ENCODE measurements at regions not wholly inside any gene's neighbourhood (a gene's known extent, or its start where the extent isn't known, plus 50 kb on each side); places are given as distances from the start of the nearest gene placed in this dataset.

DNA sequence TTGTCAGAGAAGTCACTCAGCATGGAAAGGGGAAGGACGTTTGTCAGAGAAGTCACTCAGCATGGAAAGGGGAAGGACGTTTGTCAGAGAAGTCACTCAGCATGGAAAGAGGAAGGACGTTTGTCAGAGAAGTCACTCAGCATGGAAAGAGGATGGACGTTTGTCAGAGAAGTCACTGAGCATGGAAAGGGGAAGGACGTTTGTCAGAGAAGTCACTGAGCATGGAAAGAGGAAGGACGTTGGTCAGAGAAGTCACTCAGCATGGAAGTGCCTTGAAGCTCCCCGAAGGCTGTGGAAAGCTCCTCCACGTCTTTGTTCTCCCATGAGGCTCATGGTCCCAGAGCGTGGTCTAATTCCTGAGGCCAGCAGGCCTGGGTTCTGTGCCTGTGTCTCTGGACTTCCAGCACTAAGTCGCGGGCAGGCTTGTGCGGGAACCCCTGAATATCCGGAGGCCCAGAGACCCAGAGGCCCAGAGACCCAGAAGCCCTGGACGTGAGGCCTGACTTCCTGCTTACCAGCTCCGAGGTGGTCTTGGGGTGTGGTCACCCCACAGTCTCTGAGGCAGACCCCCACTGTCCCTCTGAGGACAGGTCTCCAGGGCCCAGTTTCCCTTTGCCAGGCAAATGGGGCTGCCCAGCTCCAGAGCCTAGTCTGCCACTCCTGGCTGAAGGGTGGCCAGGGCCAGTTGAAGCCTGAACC lies 70.4 kb upstream of the TWIST2 start:
- H3K4me1 ChIP-seq (ENCODE audit: control insufficient read depth, insufficient read depth, low read length), result no peaks in the 10 kb centered on the region
- H3K36me3 ChIP-seq (ENCODE audit: control insufficient read depth, insufficient read depth, low read length), result no peaks in the 10 kb centered on the region
- H3K4me3 ChIP-seq (ENCODE audit: low read depth, low read length), result no peak overlapping the region
- H3K9ac ChIP-seq (ENCODE audit: low read depth, low read length), result no peak overlapping the region
- no peaks in the 10 kb centered on the region for H3K9me3 ChIP-seq (ENCODE audit: control insufficient read depth, insufficient read depth, low read length)
- H3K27me3 ChIP-seq (ENCODE audit: control insufficient read depth, insufficient read depth, low read length), result no peaks in the 10 kb centered on the region

DNA sequence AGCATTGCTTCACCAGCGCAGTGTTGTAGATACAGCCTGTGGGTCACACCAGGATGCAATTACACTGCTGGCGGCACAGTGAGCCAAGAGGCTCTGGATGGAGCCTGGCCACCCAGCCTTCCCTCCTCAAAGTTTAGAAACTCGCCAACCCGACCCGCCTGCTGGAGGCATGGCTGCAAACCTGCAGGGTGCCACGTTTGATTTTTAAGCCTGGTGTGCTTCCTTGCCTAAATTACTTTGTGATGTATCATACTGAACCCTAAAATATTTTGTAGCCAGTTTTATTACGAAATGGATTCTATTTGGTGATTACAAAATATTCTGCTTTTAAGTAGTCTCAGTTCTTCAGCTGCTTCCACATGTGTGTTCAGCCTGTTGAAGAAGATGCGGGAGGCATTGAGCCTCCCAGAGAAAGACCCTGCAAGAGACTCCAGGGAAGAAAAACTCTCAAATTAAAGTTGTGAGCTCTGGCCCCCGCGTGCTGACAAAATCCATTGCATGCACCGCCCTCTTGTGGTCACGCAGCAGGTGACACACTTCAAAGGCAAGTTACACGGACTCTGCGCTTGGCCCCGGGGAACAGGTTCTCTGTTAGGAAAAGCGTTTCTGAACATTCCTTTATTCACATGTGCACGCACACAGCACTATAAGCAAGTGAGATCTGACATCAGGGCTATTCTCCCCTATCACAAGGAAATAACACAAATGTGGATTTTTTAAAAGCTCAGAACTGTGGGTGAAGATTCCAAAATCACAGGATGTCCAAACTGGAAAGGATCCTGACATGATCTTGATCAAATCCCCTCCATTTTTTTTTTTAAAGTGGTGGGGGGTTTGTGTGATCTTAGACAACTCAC lies 63.0 kb upstream of the TWIST2 start:
- H3K4me1 ChIP-seq (ENCODE audit: control insufficient read depth, insufficient read depth, low read length), result no peaks in the 10 kb centered on the region
- H3K36me3 ChIP-seq (ENCODE audit: control insufficient read depth, insufficient read depth, low read length), result no peaks in the 10 kb centered on the region
- no peaks in the 10 kb centered on the region for H3K9me3 ChIP-seq (ENCODE audit: control insufficient read depth, insufficient read depth, low read length)
- H3K27me3 ChIP-seq (ENCODE audit: control insufficient read depth, insufficient read depth, low read length), result no peaks in the 10 kb centered on the region
- H3K4me3 ChIP-seq (ENCODE audit: low read depth, low read length), result no peak overlapping the region
- H3K9ac ChIP-seq (ENCODE audit: low read depth, low read length), result no peak overlapping the region

DNA sequence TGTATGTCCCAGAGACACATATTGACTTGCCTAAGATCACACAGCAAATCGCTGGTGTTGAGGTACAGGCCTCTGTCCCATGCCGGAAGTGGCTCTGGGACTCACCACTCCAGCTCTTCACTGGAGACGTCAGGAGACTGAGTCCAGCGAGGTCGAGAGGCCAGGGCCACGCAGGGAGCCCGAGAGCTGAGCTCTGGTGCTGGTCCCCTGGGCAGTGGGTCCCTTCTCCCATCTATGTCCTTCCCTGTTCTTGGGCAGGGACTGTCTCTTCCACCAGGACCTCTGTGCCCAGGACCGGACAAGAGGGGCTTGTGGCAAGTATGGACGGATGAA lies 62.4 kb upstream of the TWIST2 start:
- Histone ChIP-seq H3K4me3 (ENCODE audit: low read depth, low read length) (no peak overlapping the region), H3K4me1 (ENCODE audit: control insufficient read depth, insufficient read depth, low read length) (no peaks in the 10 kb centered on the region), H3K9me3 (ENCODE audit: control insufficient read depth, insufficient read depth, low read length) (no peaks in the 10 kb centered on the region), H3K36me3 (ENCODE audit: control insufficient read depth, insufficient read depth, low read length) (no peaks in the 10 kb centered on the region), H3K27me3 (ENCODE audit: control insufficient read depth, insufficient read depth, low read length) (no peaks in the 10 kb centered on the region), H3K9ac (ENCODE audit: low read depth, low read length) (no peak overlapping the region)

DNA sequence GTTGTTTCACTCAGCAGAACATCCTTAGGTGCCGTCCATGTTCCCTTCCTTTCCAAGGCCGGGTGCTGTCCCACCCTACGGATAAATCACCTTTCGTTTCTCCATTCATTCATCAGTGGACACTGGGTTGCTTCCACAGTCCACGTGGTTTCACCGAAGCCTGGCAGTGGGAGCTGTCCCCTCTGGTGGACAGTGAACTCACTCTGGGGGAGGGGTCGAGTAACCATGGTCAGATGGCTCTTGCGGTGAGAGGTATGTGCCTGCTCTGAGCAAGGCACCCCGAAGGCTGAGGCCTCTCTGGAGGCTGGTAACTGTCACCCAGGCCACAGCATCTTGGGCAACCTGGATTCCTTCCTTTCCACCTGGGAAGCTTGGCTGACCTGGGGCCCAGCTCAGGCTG lies 61.5 kb upstream of the TWIST2 start:
- Histone ChIP-seq H3K36me3 (ENCODE audit: control insufficient read depth, insufficient read depth, low read length) (no peaks in the 10 kb centered on the region), H3K27me3 (ENCODE audit: control insufficient read depth, insufficient read depth, low read length) (no peaks in the 10 kb centered on the region), H3K9ac (ENCODE audit: low read depth, low read length) (no peak overlapping the region), H3K9me3 (ENCODE audit: control insufficient read depth, insufficient read depth, low read length) (no peaks in the 10 kb centered on the region), H3K4me3 (ENCODE audit: low read depth, low read length) (no peak overlapping the region), H3K4me1 (ENCODE audit: control insufficient read depth, insufficient read depth, low read length) (no peaks in the 10 kb centered on the region)

DNA sequence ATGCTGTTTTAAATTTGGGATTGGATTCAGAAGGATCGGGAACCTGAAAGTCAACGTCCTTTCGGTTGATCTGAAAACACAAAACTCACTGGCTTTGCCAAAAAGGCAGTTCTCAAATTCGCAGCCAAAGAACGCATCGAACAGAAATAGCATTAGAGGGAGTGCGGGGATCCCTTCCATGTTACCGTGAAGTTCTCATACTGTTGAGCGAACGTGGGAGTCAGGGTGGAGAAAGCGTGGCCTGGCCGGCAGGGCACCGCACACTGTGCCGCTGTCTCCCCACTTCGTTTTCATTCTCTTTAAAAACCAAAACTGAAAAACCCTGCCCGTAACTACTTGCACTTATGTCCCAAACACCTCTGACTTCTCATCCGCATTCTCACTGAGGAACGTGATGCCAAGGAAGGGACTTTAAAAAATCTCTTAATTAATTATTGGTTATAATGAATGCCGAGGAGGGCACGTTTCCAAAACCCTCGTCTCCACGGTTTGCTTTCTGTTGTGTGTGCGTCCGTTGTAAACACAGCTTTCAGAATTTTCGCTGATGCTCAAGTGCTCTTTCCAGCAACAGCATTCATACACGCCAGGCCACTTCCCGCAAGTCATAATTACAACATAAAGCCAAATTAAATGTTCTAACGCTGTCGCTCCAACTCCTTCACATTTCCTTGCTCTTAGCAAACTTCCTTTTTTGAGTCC lies 60.9 kb upstream of the TWIST2 start:
- no peaks in the 10 kb centered on the region for H3K27me3 ChIP-seq (ENCODE audit: control insufficient read depth, insufficient read depth, low read length)
- no peaks in the 10 kb centered on the region for H3K36me3 ChIP-seq (ENCODE audit: control insufficient read depth, insufficient read depth, low read length)
- H3K4me1 ChIP-seq (ENCODE audit: control insufficient read depth, insufficient read depth, low read length), result no peaks in the 10 kb centered on the region
- H3K4me3 ChIP-seq (ENCODE audit: low read depth, low read length), result no peak overlapping the region
- H3K9me3 ChIP-seq (ENCODE audit: control insufficient read depth, insufficient read depth, low read length), result no peaks in the 10 kb centered on the region
- H3K9ac ChIP-seq (ENCODE audit: low read depth, low read length), result no peak overlapping the region

DNA sequence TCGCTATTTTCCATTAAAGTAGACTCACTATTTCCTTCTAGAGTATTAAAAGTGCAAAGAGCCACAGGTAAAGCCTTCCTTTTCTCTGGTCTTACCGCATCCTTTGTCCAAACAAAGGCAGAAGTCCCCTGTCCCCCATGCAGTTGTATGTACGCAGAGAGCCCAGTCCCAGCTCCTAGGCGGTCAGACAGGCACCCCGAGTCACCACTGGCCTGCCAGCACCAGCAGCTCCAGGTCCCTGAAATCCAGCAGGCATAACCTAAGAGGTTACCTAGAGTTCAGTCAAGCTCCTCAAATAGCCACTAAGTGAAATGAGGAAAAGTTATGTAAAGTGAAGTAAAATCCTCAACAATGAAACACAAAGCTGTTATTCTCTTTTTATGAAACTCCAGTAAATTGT lies 60.4 kb upstream of the TWIST2 start:
- Histone ChIP-seq H3K9me3 (ENCODE audit: control insufficient read depth, insufficient read depth, low read length) (no peaks in the 10 kb centered on the region), H3K27me3 (ENCODE audit: control insufficient read depth, insufficient read depth, low read length) (no peaks in the 10 kb centered on the region), H3K36me3 (ENCODE audit: control insufficient read depth, insufficient read depth, low read length) (no peaks in the 10 kb centered on the region), H3K4me3 (ENCODE audit: low read depth, low read length) (no peak overlapping the region), H3K4me1 (ENCODE audit: control insufficient read depth, insufficient read depth, low read length) (no peaks in the 10 kb centered on the region), H3K9ac (ENCODE audit: low read depth, low read length) (no peak overlapping the region)

DNA sequence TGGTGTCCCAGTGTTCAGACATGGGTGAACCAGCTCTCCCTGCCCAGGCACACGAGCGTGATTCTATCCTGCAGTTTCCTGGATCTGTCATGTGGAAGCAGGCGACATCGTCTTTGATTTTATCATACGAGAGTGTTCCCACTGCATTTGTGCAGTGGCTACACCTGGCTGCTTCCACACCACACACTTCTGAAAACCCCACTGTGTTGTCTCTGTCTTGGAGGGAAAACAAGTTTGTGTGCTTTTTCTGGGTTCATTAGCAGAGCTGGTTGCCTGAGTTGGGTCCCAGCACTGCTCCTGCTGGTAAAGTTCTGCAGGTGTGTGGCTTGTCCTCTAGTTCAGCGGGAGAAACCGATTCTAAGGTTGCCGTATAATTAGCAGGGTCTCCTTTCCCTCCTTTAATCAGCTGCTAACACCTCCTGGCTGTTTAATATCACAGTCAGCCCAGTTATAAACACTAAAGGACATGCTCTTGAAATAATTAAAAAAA lies 58.5 kb upstream of the TWIST2 start:
- H3K36me3 ChIP-seq (ENCODE audit: control insufficient read depth, insufficient read depth, low read length), result no peaks in the 10 kb centered on the region
- H3K9ac ChIP-seq (ENCODE audit: low read depth, low read length), result no peak overlapping the region
- no peaks in the 10 kb centered on the region for H3K4me1 ChIP-seq (ENCODE audit: control insufficient read depth, insufficient read depth, low read length)
- H3K4me3 ChIP-seq (ENCODE audit: low read depth, low read length), result no peak overlapping the region
- no peaks in the 10 kb centered on the region for H3K9me3 ChIP-seq (ENCODE audit: control insufficient read depth, insufficient read depth, low read length)
- H3K27me3 ChIP-seq (ENCODE audit: control insufficient read depth, insufficient read depth, low read length), result no peaks in the 10 kb centered on the region

DNA sequence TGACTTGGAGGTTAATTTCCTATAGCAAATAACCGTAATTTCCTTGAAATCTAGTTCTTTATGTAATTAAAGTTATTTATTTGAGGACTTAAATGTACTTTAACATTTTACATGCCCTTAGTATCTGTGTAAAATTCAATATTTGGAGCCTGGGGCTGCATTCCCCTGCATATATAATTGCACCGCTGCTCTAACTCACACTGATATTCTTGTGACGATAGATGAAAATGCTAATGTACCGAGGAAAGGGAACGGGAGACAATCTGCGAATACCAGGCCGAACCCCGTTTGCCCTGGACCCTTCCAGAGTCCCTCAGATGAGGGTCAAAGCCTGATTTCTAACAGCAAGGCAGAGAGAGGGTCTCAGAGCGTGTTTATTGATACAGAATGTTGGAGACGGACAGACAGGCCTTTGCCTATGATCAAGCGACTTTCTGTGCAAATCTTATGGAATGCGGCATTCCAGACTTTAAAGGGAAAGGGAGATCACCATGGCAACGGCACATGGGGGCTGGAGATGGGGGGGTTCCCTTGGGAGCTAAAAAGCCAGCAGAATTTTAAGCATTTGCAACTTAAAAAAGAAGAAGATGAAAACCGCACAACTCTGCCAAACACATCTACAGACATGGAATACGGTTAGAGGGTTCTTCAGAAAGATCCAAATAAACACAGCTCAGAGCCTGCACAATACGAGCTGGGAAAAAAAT lies 57.6 kb upstream of the TWIST2 start:
- H3K4me1 ChIP-seq (ENCODE audit: control insufficient read depth, insufficient read depth, low read length), result no peaks in the 10 kb centered on the region
- H3K9ac ChIP-seq (ENCODE audit: low read depth, low read length), result no peak overlapping the region
- no peak overlapping the region for H3K4me3 ChIP-seq (ENCODE audit: low read depth, low read length)
- no peaks in the 10 kb centered on the region for H3K27me3 ChIP-seq (ENCODE audit: control insufficient read depth, insufficient read depth, low read length)
- no peaks in the 10 kb centered on the region for H3K9me3 ChIP-seq (ENCODE audit: control insufficient read depth, insufficient read depth, low read length)
- no peaks in the 10 kb centered on the region for H3K36me3 ChIP-seq (ENCODE audit: control insufficient read depth, insufficient read depth, low read length)

DNA sequence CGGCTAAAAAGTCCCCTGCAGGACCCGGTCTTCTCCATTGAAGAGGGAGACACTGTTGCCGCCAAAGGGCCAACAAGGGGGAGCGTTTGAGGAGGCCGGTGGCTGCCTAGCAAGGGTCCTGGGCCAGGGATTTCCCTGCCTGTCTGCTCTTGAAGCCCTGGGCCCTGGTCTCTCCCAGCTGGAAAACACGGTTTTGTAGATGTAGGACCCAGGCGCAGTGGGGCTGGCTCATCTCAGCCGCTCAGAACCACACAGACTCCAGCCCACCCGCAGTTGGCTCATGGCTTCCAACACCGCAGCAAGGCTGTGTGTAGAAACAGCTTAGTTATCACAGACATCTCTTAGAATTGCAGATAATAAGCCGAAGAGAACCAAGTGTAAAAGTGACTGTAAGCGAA lies 57.1 kb upstream of the TWIST2 start:
- Histone ChIP-seq H3K9me3 (ENCODE audit: control insufficient read depth, insufficient read depth, low read length) (no peaks in the 10 kb centered on the region), H3K36me3 (ENCODE audit: control insufficient read depth, insufficient read depth, low read length) (no peaks in the 10 kb centered on the region), H3K9ac (ENCODE audit: low read depth, low read length) (no peak overlapping the region), H3K4me3 (ENCODE audit: low read depth, low read length) (no peak overlapping the region), H3K27me3 (ENCODE audit: control insufficient read depth, insufficient read depth, low read length) (no peaks in the 10 kb centered on the region), H3K4me1 (ENCODE audit: control insufficient read depth, insufficient read depth, low read length) (no peaks in the 10 kb centered on the region)

DNA sequence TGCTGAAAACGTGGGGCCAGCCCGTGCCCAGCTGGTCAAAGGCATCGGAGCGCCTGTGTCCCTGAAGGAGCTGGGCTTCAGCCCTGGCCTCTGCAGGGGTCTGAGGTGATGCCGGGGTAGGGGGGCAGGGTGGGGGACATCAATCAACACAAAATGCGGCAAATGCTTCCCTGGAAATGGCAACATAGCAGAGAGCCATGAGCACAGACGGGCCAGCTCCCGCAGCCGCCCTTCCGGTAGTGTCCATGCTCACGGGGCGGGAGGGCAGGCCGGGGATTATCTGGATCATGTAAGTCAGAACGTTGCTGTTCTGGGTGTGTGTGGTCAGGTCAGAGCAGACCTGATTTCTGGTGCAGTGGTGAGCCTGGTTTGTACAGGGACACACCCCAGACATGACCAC lies 56.5 kb upstream of the TWIST2 start:
- no peak overlapping the region for H3K9ac ChIP-seq (ENCODE audit: low read depth, low read length)
- H3K4me3 ChIP-seq (ENCODE audit: low read depth, low read length), result no peak overlapping the region
- H3K9me3 ChIP-seq (ENCODE audit: control insufficient read depth, insufficient read depth, low read length), result no peaks in the 10 kb centered on the region
- H3K36me3 ChIP-seq (ENCODE audit: control insufficient read depth, insufficient read depth, low read length), result no peaks in the 10 kb centered on the region
- no peaks in the 10 kb centered on the region for H3K4me1 ChIP-seq (ENCODE audit: control insufficient read depth, insufficient read depth, low read length)
- no peaks in the 10 kb centered on the region for H3K27me3 ChIP-seq (ENCODE audit: control insufficient read depth, insufficient read depth, low read length)

DNA sequence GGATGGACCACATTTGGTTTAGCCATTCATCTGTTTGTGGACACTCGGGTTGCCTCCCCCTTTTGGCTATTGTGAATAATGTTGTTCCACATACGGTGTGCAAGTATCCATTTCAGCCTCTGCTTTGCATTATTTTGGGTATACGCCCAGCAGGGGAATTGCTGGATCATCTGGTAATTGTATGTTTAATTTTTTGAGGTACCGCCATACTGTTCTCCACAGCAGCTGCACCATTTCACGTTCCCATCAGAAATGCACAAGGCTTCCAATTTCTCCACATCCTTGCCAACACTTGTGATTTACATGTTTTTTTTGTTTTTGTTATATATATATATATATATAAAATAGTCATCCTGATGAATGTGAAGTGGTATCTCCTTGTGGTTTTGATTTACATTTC lies 54.6 kb upstream of the TWIST2 start:
- Histone ChIP-seq H3K27me3 (ENCODE audit: control insufficient read depth, insufficient read depth, low read length) (no peaks in the 10 kb centered on the region), H3K9ac (ENCODE audit: low read depth, low read length) (no peak overlapping the region), H3K4me3 (ENCODE audit: low read depth, low read length) (no peak overlapping the region), H3K9me3 (ENCODE audit: control insufficient read depth, insufficient read depth, low read length) (no peaks in the 10 kb centered on the region), H3K36me3 (ENCODE audit: control insufficient read depth, insufficient read depth, low read length) (no peaks in the 10 kb centered on the region), H3K4me1 (ENCODE audit: control insufficient read depth, insufficient read depth, low read length) (no peaks in the 10 kb centered on the region)
